Activated naive CD8-positive, alpha-beta T cell treated with anti-CD3 and anti-CD28 coated beads, Interleukin-2, amount 10 ng/mL, durations not matched to agents 7 days and 5 days (primary cell): ENCODE measurements at regions not wholly inside any gene's neighbourhood (a gene's known extent, or its start where the extent isn't known, plus 50 kb on each side); places are given as distances from the start of the nearest gene placed in this dataset.
"Not testable (repeated sequence)": the region's sequence is repeated elsewhere in the genome, so short reads cannot be mapped to it uniquely, and the experiment has no call there.

Experiments
- ATAC-seq: fragments of 150-1000 bp; cut with Tn5 transposase; one replicate; pipeline ENCODE4 v1.10.0; 2021; ENCODE audit warnings: low read depth, moderate library complexity
- POLR2A ChIA-PET: fragments of 350-600 bp; sonication (Branson Sonifier 250); formaldehyde crosslinking; loops from one replicate; lab custom pipeline; 2021; ENCODE audit warnings: antibody characterized with exemption; lab: Charles Lee
- DNase-seq: peaks from one replicate; pipeline ENCODE4 v3.0.0; 2021
- H3K27ac Mint-ChIP-seq: one replicate; pipeline ENCODE4 v1.8.0; 2022; ENCODE audit warnings: mild to moderate bottlenecking, mixed read lengths
- H3K27me3 Mint-ChIP-seq: one replicate; pipeline ENCODE4 v1.8.0; 2022; ENCODE audit warnings: mild to moderate bottlenecking, moderate library complexity, mixed read lengths
- H3K36me3 Mint-ChIP-seq: one replicate; pipeline ENCODE4 v1.8.0; 2021; ENCODE audit warnings: mild to moderate bottlenecking, mixed read lengths
- H3K4me1 Mint-ChIP-seq: one replicate; pipeline ENCODE4 v1.8.0; 2021; ENCODE audit warnings: mixed read lengths
- H3K4me3 Mint-ChIP-seq: one replicate; pipeline ENCODE4 v1.8.0; 2022; ENCODE audit warnings: mild to moderate bottlenecking, moderate library complexity, mixed read lengths
- H3K9me3 Mint-ChIP-seq: one replicate; pipeline ENCODE4 v1.8.0; 2021; ENCODE audit warnings: mixed read lengths

DNA sequence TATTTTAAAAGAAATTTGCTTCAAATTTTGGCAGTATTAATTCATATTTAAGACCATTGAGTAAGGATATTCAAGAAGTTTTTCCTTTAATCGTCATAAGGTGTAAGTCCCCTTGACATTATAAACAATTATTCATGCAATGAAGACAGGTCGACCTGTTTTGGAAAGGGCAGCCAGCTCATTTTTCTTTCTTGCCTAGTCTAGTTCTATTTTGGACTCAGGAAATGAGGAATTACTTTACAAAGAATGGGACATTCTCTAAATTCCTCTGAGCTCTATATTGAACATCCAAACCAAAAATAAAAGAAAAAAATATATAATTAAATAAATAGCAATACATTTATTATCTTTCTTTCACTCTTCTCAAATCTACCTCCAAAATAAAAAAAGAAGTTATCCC lies 595.6 kb upstream of the KIF2B start:
- POLR2A ChIA-PET = no interaction called here
- peaks cover 2% of the 10 kb centered on the region for H3K9me3 Mint-ChIP-seq

GRCh38 chr17:53219821-53220220 lies 602.9 kb upstream of the KIF2B start:
- no peaks in the 10 kb centered on the region for H3K36me3 Mint-ChIP-seq
- no peak for DNase-seq
- peaks cover 1% of the 10 kb centered on the region for H3K9me3 Mint-ChIP-seq
- no peak overlapping the region for H3K27ac Mint-ChIP-seq
- POLR2A ChIA-PET = no interaction called here
- H3K27me3 Mint-ChIP-seq = no peaks in the 10 kb centered on the region
- ATAC-seq = no peak
- H3K4me3 Mint-ChIP-seq = no peak overlapping the region
- no peaks in the 10 kb centered on the region for H3K4me1 Mint-ChIP-seq

More for the DNA sequence above, 595.6 kb upstream of the KIF2B start:
- no peak for ATAC-seq
- H3K36me3 Mint-ChIP-seq = no peaks in the 10 kb centered on the region
- H3K27ac Mint-ChIP-seq = no peak overlapping the region
- H3K4me3 Mint-ChIP-seq = no peak overlapping the region
- H3K4me1 Mint-ChIP-seq = no peaks in the 10 kb centered on the region
- H3K27me3 Mint-ChIP-seq = no peaks in the 10 kb centered on the region
- DNase-seq = no peak

- Mint-ChIP-seq H3K27me3 (no peaks in the 10 kb centered on the region), H3K4me1 (no peaks in the 10 kb centered on the region), H3K36me3 (no peaks in the 10 kb centered on the region), H3K27ac (no peak overlapping the region), H3K4me3 (no peak overlapping the region), H3K9me3 (peaks cover 1% of the 10 kb centered on the region)
- DNase-seq (no peak), ATAC-seq (no peak)
- POLR2A ChIA-PET = no interaction called here
Measured at GRCh38 chr17:53218723-53219122, 604.0 kb upstream of the KIF2B start.

GRCh38 chr17:53217311-53217710 lies 605.4 kb upstream of the KIF2B start:
- ATAC-seq = no peak
- POLR2A ChIA-PET = no interaction called here
- no peak overlapping the region for H3K4me3 Mint-ChIP-seq

DNA sequence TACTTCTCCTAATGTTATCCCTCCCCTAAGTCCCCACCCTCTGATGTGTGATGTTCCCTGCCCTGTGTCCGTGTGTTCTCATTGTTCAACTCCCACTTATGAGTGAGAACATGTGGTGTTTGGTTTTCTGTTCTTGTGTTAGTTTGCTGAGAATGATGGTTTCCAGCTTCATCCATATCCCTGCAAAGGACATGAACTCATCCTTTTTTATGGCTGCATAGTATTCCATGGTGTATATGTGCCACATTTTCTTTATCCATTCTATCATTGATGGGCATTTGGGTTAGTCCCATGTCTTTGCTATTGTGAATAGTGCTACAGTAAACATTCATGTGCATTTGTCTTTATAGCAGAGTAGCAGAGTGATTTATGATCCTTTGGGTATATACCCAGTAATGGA lies 613.8 kb upstream of the KIF2B start:
- DNase-seq, H3K9me3 Mint-ChIP-seq, H3K4me3 Mint-ChIP-seq, H3K27me3 Mint-ChIP-seq, ATAC-seq, H3K36me3 Mint-ChIP-seq, H3K27ac Mint-ChIP-seq, H3K4me1 Mint-ChIP-seq, POLR2A ChIA-PET: not testable (repeated sequence)

More at GRCh38 chr17:53217311-53217710, 605.4 kb upstream of the KIF2B start:
- H3K9me3 Mint-ChIP-seq = peaks cover 3% of the 10 kb centered on the region
- H3K36me3 Mint-ChIP-seq = no peaks in the 10 kb centered on the region
- no peaks in the 10 kb centered on the region for H3K27me3 Mint-ChIP-seq
- no peak overlapping the region for H3K27ac Mint-ChIP-seq
- no peaks in the 10 kb centered on the region for H3K4me1 Mint-ChIP-seq
- DNase-seq = no peak

GRCh38 chr17:53193044-53193443 lies 629.7 kb upstream of the KIF2B start:
- DNase-seq (no peak), ATAC-seq (no peak)
- H3K27ac Mint-ChIP-seq = no peak overlapping the region
- no peaks in the 10 kb centered on the region for H3K36me3 Mint-ChIP-seq
- H3K4me3 Mint-ChIP-seq = no peak overlapping the region
- H3K4me1 Mint-ChIP-seq = no peaks in the 10 kb centered on the region
- no peaks in the 10 kb centered on the region for H3K27me3 Mint-ChIP-seq
- POLR2A ChIA-PET = no interaction called here
- peaks cover 1% of the 10 kb centered on the region for H3K9me3 Mint-ChIP-seq

DNA sequence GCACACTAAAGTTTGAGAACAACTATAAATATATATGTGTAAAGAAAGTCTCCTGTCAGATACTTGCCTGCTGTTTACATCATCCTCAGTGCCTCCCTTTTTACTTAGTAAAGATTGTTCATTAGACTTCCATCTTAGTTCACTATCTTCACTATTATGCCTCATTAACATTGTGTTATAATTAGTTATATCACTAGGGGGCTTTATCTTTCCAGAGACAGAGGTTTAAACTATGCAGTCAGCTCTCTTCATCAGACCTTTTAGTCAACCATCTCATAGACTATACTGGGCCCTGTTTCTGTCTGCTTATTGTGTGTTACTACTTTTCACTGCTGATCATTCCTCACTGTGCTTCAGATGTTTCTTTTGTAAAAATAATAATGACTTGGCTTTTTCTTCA lies 630.8 kb upstream of the KIF2B start:
- H3K4me1 Mint-ChIP-seq = no peaks in the 10 kb centered on the region
- no peak overlapping the region for H3K27ac Mint-ChIP-seq
- H3K27me3 Mint-ChIP-seq = no peaks in the 10 kb centered on the region
- POLR2A ChIA-PET = no interaction called here
- no peaks in the 10 kb centered on the region for H3K36me3 Mint-ChIP-seq
- peaks cover 5% of the 10 kb centered on the region for H3K9me3 Mint-ChIP-seq
- H3K4me3 Mint-ChIP-seq = no peak overlapping the region
- DNase-seq = no peak
- ATAC-seq = no peak

- Mint-ChIP-seq H3K4me1 (no peaks in the 10 kb centered on the region), H3K27ac (no peak overlapping the region), H3K36me3 (no peaks in the 10 kb centered on the region), H3K27me3 (no peaks in the 10 kb centered on the region), H3K9me3 (peaks cover 15% of the 10 kb centered on the region), H3K4me3 (no peak overlapping the region)
- DNase-seq (no peak), ATAC-seq (no peak)
- POLR2A ChIA-PET = no interaction called here
Measured at GRCh38 chr17:53186001-53186400, 636.7 kb upstream of the KIF2B start.

GRCh38 chr17:53176629-53177028 lies 646.1 kb upstream of the KIF2B start:
- POLR2A ChIA-PET = no interaction called here
- H3K4me3 Mint-ChIP-seq = no peak overlapping the region
- H3K9me3 Mint-ChIP-seq = no peaks in the 10 kb centered on the region
- no peaks in the 10 kb centered on the region for H3K36me3 Mint-ChIP-seq
- DNase-seq (no peak), ATAC-seq (no peak)
- no peak overlapping the region for H3K27ac Mint-ChIP-seq
- no peaks in the 10 kb centered on the region for H3K4me1 Mint-ChIP-seq
- H3K27me3 Mint-ChIP-seq = no peaks in the 10 kb centered on the region

- POLR2A ChIA-PET = no interaction called here
- Mint-ChIP-seq H3K4me1 (no peaks in the 10 kb centered on the region), H3K27me3 (no peaks in the 10 kb centered on the region), H3K27ac (no peak overlapping the region), H3K9me3 (peaks cover 2% of the 10 kb centered on the region), H3K4me3 (no peak overlapping the region), H3K36me3 (no peaks in the 10 kb centered on the region)
- ATAC-seq = no peak
- DNase-seq = no peak
Measured at GRCh38 chr17:53168413-53168812, 654.3 kb upstream of the KIF2B start.

DNA sequence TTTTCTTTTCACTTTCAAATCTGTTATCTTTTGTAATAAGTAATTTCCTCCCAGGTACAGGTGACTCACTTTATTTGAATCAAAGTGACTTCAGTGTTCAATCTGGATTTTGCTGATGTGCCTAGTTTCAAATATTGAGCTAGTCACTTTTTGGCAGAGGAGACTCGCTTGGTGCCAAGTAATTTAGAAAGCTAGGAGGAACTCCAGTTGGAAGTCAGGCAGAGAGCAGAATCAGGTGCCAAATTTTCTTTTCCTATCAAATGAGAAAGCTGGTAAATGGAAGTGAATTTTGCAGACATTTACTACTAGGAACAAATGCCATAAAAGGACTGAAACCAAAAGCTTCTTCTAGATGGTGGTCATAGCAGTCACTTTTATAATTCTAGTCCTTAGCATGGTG lies 656.0 kb upstream of the KIF2B start:
- DNase-seq (no peak), ATAC-seq (no peak)
- Mint-ChIP-seq H3K4me3 (no peak overlapping the region), H3K9me3 (peaks cover 2% of the 10 kb centered on the region), H3K36me3 (no peaks in the 10 kb centered on the region), H3K27ac (no peak overlapping the region), H3K4me1 (no peaks in the 10 kb centered on the region), H3K27me3 (no peaks in the 10 kb centered on the region)
- POLR2A ChIA-PET = no interaction called here

- Mint-ChIP-seq H3K36me3 (no peaks in the 10 kb centered on the region), H3K9me3 (peaks cover 2% of the 10 kb centered on the region), H3K27ac (no peak overlapping the region), H3K4me1 (no peaks in the 10 kb centered on the region), H3K4me3 (no peak overlapping the region), H3K27me3 (no peaks in the 10 kb centered on the region)
- POLR2A ChIA-PET = no interaction called here
- no peak for DNase-seq
- ATAC-seq = no peak
Measured at GRCh38 chr17:53150101-53150698, 672.5 kb upstream of the KIF2B start.

DNA sequence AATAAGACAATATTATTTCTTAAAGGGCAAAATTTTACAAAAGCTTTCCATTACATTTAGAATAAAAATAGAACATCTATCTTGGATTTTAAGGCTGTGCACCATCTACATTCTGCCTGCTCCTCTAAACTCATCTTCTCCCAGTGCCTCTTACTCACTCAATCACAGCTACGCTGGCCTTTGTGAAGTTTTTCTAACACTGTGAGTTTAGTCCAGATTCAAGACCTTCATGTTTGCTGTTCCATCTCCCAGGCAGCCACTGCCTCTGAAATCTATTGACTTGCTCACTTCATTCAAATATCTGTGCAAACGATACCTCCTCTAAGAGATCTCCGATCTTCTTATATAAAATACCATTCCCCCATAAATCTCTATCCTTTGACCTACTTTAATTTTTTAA lies 673.4 kb upstream of the KIF2B start:
- peaks cover 2% of the 10 kb centered on the region for H3K9me3 Mint-ChIP-seq
- no peak overlapping the region for H3K27ac Mint-ChIP-seq
- H3K4me3 Mint-ChIP-seq = no peak overlapping the region
- POLR2A ChIA-PET = no interaction called here
- no peaks in the 10 kb centered on the region for H3K27me3 Mint-ChIP-seq
- no peaks in the 10 kb centered on the region for H3K36me3 Mint-ChIP-seq
- DNase-seq (no peak), ATAC-seq (no peak)
- H3K4me1 Mint-ChIP-seq = no peaks in the 10 kb centered on the region

GRCh38 chr17:53148058-53148457 lies 674.7 kb upstream of the KIF2B start:
- ATAC-seq (no peak), DNase-seq (no peak)
- POLR2A ChIA-PET = no interaction called here
- Mint-ChIP-seq H3K4me3 (no peak overlapping the region), H3K27ac (no peak overlapping the region), H3K9me3 (peaks cover 2% of the 10 kb centered on the region), H3K36me3 (no peaks in the 10 kb centered on the region), H3K27me3 (no peaks in the 10 kb centered on the region), H3K4me1 (no peaks in the 10 kb centered on the region)

- no peak overlapping the region for H3K27ac Mint-ChIP-seq
- no peaks in the 10 kb centered on the region for H3K27me3 Mint-ChIP-seq
- ATAC-seq (no peak), DNase-seq (no peak)
- H3K36me3 Mint-ChIP-seq = no peaks in the 10 kb centered on the region
- H3K9me3 Mint-ChIP-seq = no peaks in the 10 kb centered on the region
- no peaks in the 10 kb centered on the region for H3K4me1 Mint-ChIP-seq
- POLR2A ChIA-PET = no interaction called here
- H3K4me3 Mint-ChIP-seq = no peak overlapping the region
Measured at GRCh38 chr17:53142890-53143289, 679.8 kb upstream of the KIF2B start.
